Glutamatergic neuron (in vitro differentiated cells): ENCODE measurements at regions not wholly inside any gene's neighbourhood (a gene's known extent, or its start where the extent isn't known, plus 50 kb on each side); places are given as distances from the start of the nearest gene placed in this dataset.

Experiments
- DNase-seq: peaks from one replicate; pipeline ENCODE4 v3.0.0; 2022
- H3K27ac Mint-ChIP-seq: one replicate; pipeline ENCODE4 v1.8.0; 2020; ENCODE audit warnings: mild to moderate bottlenecking, mixed read lengths, inconsistent platforms; ENCODE audit not compliant: unreplicated experiment
- H3K27me3 Mint-ChIP-seq: one replicate; pipeline ENCODE4 v1.8.0; 2020; ENCODE audit warnings: mild to moderate bottlenecking, moderate library complexity, mixed read lengths, inconsistent platforms; ENCODE audit not compliant: unreplicated experiment
- H3K36me3 Mint-ChIP-seq: one replicate; pipeline ENCODE4 v1.8.0; 2020; ENCODE audit warnings: mild to moderate bottlenecking, mixed read lengths, inconsistent platforms; ENCODE audit not compliant: unreplicated experiment
- H3K4me1 Mint-ChIP-seq: one replicate; pipeline ENCODE4 v1.8.0; 2020; ENCODE audit warnings: mild to moderate bottlenecking, low read depth, mixed read lengths, inconsistent platforms; ENCODE audit not compliant: unreplicated experiment
- H3K4me3 Mint-ChIP-seq: one replicate; pipeline ENCODE4 v1.8.0; 2020; ENCODE audit warnings: mild to moderate bottlenecking, mixed read lengths, inconsistent platforms; ENCODE audit not compliant: unreplicated experiment
- H3K9me3 Mint-ChIP-seq: one replicate; pipeline ENCODE4 v1.8.0; 2020; ENCODE audit warnings: mild to moderate bottlenecking, moderate library complexity, mixed read lengths, inconsistent platforms; ENCODE audit not compliant: unreplicated experiment
- CTCF ChIP-seq: fragments of 200-600 bp; sonication (generic); IDR thresholded peaks from one replicate; pipeline ENCODE4 v1.5.0; 2021; ENCODE audit not compliant: partially characterized antibody, unreplicated experiment

GRCh38 chr1:177629526-177629925 is 340.3 kb downstream of the SEC16B start:
- Mint-ChIP-seq H3K4me3 (no peak overlapping the region), H3K27ac (no peak overlapping the region), H3K4me1 (no peaks in the 10 kb centered on the region), H3K9me3 (no peaks in the 10 kb centered on the region), H3K27me3 (no peaks in the 10 kb centered on the region), H3K36me3 (no peaks in the 10 kb centered on the region)
- no peak for TF ChIP-seq CTCF
- DNase-seq: no peak

DNA sequence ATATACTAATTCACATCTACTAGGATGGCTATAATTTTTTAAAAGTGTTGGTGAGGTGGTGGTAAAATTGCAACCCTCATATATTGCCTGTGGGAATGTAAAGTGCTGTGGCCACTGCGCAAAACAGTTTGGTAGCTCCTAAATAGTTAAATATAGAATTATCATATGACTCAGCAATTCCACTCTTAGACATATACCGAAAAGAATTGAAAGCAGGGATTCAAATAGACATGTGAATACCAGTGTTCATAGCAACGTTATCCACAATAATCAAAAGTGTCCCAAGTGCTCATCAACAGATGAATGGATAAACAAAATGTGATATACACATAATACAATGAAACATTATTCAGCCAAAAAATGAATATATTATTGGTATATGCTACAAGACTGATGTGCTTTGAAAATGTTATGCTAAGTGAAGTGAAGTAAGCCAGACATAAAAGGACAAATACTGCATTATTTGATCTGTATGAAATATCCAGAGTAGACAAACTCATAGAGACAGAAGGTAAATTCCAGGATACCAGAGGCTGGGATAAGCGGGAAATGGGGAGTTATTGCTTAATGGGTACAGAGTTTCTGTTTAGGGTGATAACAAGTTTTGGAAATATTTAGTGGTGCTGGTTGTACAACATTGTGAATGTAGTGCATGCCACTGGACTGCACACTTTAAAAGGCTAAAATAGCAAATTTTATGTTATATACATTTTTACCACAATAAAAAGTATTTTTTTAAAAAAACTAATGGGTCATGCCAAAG is 342.5 kb downstream of the SEC16B start:
- H3K4me1 Mint-ChIP-seq: no peaks in the 10 kb centered on the region
- TF ChIP-seq CTCF: no peak
- no peak overlapping the region for H3K27ac Mint-ChIP-seq
- no peaks in the 10 kb centered on the region for H3K27me3 Mint-ChIP-seq
- no peaks in the 10 kb centered on the region for H3K9me3 Mint-ChIP-seq
- no peak for DNase-seq
- H3K4me3 Mint-ChIP-seq: no peak overlapping the region
- no peaks in the 10 kb centered on the region for H3K36me3 Mint-ChIP-seq

- H3K27me3 Mint-ChIP-seq: no peaks in the 10 kb centered on the region
- H3K9me3 Mint-ChIP-seq: no peaks in the 10 kb centered on the region
- TF ChIP-seq CTCF: no peak
- no peak overlapping the region for H3K4me3 Mint-ChIP-seq
- no peaks in the 10 kb centered on the region for H3K4me1 Mint-ChIP-seq
- DNase-seq: no peak
- H3K36me3 Mint-ChIP-seq: no peaks in the 10 kb centered on the region
- no peak overlapping the region for H3K27ac Mint-ChIP-seq
These were observed 349.1 kb downstream of the SEC16B start for GRCh38 chr1:177620636-177621190.

DNA sequence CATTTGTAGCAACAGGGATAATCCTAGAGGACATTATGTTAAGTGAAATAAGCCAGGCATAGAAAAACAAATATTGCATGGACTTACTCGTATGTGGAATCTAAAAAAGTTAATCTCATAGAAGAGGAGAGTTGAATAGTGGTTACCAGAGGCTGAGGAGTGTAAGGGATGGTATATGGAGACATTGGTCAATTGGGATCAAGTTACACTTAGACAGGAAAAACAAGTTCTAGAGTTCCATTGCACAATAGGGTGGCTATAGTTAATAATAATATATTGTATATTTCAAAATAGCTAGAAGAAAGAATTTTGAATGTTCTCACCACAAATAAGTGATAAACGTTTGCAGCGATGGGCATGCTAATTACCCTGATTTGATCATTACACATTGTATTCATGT is 354.6 kb downstream of the SEC16B start:
- no peak for TF ChIP-seq CTCF
- no peak for DNase-seq
- Mint-ChIP-seq H3K27me3 (no peaks in the 10 kb centered on the region), H3K4me3 (no peak overlapping the region), H3K36me3 (no peaks in the 10 kb centered on the region), H3K4me1 (no peaks in the 10 kb centered on the region), H3K9me3 (no peaks in the 10 kb centered on the region), H3K27ac (no peak overlapping the region)

GRCh38 chr1:177611402-177611801 is 358.5 kb downstream of the SEC16B start:
- Mint-ChIP-seq H3K27ac (no peak overlapping the region), H3K4me3 (no peak overlapping the region), H3K9me3 (no peaks in the 10 kb centered on the region), H3K4me1 (no peaks in the 10 kb centered on the region), H3K36me3 (no peaks in the 10 kb centered on the region), H3K27me3 (no peaks in the 10 kb centered on the region)
- TF ChIP-seq CTCF: no peak
- DNase-seq: no peak
